BJ (cell line): ENCODE measurements at regions not wholly inside any gene's neighbourhood (a gene's known extent, or its start where the extent isn't known, plus 50 kb on each side); places are given as distances from the start of the nearest gene placed in this dataset.

Experiments
- CTCF ChIA-PET: fragments of 350-600 bp; formaldehyde crosslinking; extraction: SDS; loops from one replicate; lab custom pipeline; 2021; ENCODE audit warnings: antibody characterized with exemption, inconsistent platforms; lab: Yijun Ruan, JAX
- POLR2A ChIA-PET: fragments of 300-600 bp; sonication (Branson Sonifier 250); formaldehyde crosslinking; extraction: SDS; loops from one replicate; lab custom pipeline; 2021; ENCODE audit warnings: antibody characterized with exemption; lab: Charles Lee
- DNase-seq: peaks from one replicate; pipeline ENCODE4 v3.0.0-alpha.2; 2011; ENCODE audit warnings: low read depth
- H3K27me3 ChIP-seq: 2 replicates; pipeline ENCODE4 v1.6.0; 2011; ENCODE audit warnings: low read length; ENCODE audit not compliant: control insufficient read depth, insufficient read depth
- H3K36me3 ChIP-seq: 2 replicates; pipeline ENCODE4 v1.5.1; 2011; ENCODE audit warnings: low read length; ENCODE audit not compliant: control insufficient read depth, insufficient read depth
- H3K4me3 ChIP-seq: 2 replicates; pipeline ENCODE4 v1.5.1; 2011; ENCODE audit warnings: low read depth, mild to moderate bottlenecking, control low read depth, low read length
- CTCF ChIP-seq: IDR thresholded peaks from 2 replicates; pipeline ENCODE4 v1.5.1; 2011; ENCODE audit warnings: low read depth, mild to moderate bottlenecking, control low read depth, inconsistent platforms, low read length, moderate library complexity; ENCODE audit not compliant: insufficient read depth

- ChIA-PET POLR2A (no interaction called here), CTCF (no interaction called here)
- DNase-seq, result peak; percentile 36
- Histone ChIP-seq H3K27me3 (no peaks in the 10 kb centered on the region), H3K4me3 (no peak overlapping the region), H3K36me3 (no peaks in the 10 kb centered on the region)
- TF ChIP-seq CTCF, result no peak
These were observed 187.2 kb downstream of the SHQ1 start for GRCh38 chr3:72661115-72661457.

DNA sequence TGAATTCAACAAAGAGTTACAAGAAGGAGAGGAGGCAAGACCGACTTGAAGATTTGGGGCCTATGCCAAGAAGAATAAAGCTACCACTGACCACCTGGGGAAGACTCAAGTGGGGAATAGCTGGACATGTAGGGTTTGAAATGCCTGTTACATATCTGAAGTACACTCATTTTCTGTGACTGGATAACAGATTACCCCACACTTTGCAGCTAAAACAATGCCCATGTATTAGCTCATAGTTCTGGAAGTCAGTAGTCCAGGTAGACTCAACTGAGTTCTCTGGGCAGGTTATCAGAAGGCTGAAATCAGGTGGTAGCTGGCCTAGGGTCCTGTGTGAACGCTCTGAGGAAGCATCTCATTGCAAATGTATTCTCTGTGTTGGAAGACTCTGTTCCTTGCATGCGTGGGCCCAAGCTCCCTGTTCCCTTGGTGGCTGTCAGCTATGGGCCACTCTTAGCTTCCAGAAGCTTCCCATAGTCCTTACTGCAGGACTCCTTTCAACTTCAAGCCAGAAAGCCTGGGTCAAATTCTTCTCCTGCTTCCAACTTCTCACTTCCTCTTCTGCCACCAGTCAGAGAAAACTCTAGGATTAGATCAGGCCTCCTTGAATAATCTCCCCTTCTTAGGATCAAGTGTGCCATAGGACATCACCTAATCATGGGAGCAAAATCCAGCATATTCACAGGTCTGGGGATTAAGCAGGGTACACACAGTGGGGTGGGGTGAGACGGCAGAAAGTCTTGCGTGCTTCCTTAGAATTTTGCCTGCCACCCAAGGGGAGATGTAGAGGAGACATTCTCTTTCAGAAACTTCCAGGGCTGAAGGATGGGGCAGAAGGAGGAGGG is 187.8 kb downstream of the SHQ1 start:
- no peaks in the 10 kb centered on the region for H3K36me3 ChIP-seq
- peaks cover 2% of the 10 kb centered on the region; the same call in 1 of the 2 replicates for H3K27me3 ChIP-seq
- no peak for TF ChIP-seq CTCF
- no peak for DNase-seq
- ChIA-PET CTCF (no interaction called here), POLR2A (no interaction called here)
- H3K4me3 ChIP-seq, result no peak overlapping the region

GRCh38 chr3:72659596-72659995 is 188.6 kb downstream of the SHQ1 start:
- POLR2A ChIA-PET, result no interaction called here
- Histone ChIP-seq H3K4me3 (no peak overlapping the region), H3K27me3 (peaks cover 5% of the 10 kb centered on the region), H3K36me3 (no peaks in the 10 kb centered on the region)
- CTCF ChIA-PET, result interaction anchor here (2.0 kb wide), 1 partner anchor 14 kb away, joined by 7 read pairs; no protein-coding TSS in a partner anchor
- TF ChIP-seq CTCF, result no peak
- DNase-seq, result no peak

DNA sequence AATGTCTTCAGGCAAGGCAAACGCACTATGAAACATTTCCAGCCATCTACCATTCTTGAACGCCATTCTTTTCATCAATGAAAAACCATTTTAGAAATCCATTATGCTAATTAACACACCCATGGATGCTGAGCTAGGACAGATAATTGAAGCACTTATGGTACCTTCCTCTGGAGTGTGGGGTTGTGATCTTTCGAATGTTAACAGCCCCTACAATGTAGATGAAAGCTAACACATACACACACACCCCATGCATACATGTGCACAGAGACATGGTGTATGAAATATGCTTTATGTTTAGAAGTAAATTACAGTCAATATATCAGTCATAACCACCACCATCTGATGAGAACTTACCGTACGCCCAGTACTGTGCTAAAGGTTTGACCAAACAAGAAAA is 189.1 kb downstream of the SHQ1 start:
- Histone ChIP-seq H3K4me3 (no peak overlapping the region), H3K36me3 (no peaks in the 10 kb centered on the region), H3K27me3 (peaks cover 5% of the 10 kb centered on the region)
- DNase-seq, result no peak
- CTCF ChIA-PET, result interaction anchor here (2.0 kb wide), 1 partner anchor 13 kb away, joined by 7 read pairs; no protein-coding TSS in a partner anchor
- POLR2A ChIA-PET, result no interaction called here
- no peak for TF ChIP-seq CTCF

- H3K4me3 ChIP-seq, result no peak overlapping the region
- H3K36me3 ChIP-seq, result no peaks in the 10 kb centered on the region
- DNase-seq, result no peak
- CTCF ChIA-PET, result interaction anchor here (1.0 to 2.0 kb wide), 2 partner anchors 7 to 13 kb away, joined by 4 to 7 read pairs; no protein-coding TSS in a partner anchor
- H3K27me3 ChIP-seq, result peaks cover 5% of the 10 kb centered on the region
- POLR2A ChIA-PET, result interaction anchor here (0.6 kb wide), 1 partner anchor 10 kb away, joined by 5 read pairs; no protein-coding TSS in a partner anchor
- TF ChIP-seq CTCF, result no peak
These were observed 189.7 kb downstream of the SHQ1 start for GRCh38 chr3:72658466-72659100.
